ENCODE measurements at regions not wholly inside any gene's neighbourhood (a gene's known extent, or its start where the extent isn't known, plus 50 kb on each side); places are given as distances from the start of the nearest gene placed in this dataset.

GRCh38 chr4:138604556-138604955 is 362.4 kb upstream of the SLC7A11 start:
- no peak for ATAC-seq
- TF ChIP-seq PATZ1 (CRISPR knock-in tag; IDR thresholded peaks at IDR 0.05; ENCODE audit: borderline replicate concordance) (no peak), PPARA (CRISPR knock-in tag; IDR thresholded peaks at IDR 0.05; ENCODE audit: borderline replicate concordance) (no peak), RARB (CRISPR knock-in tag; IDR thresholded peaks at IDR 0.05) (no peak), SNAI2 (CRISPR knock-in tag; IDR thresholded peaks at IDR 0.05) (no peak), ZNF8 (CRISPR knock-in tag; IDR thresholded peaks at IDR 0.05) (no peak), GLIS3 (CRISPR knock-in tag; IDR thresholded peaks at IDR 0.05) (no peak), ZFP30 (CRISPR knock-in tag; IDR thresholded peaks at IDR 0.05) (no peak), TSHZ2 (CRISPR knock-in tag; IDR thresholded peaks at IDR 0.05) (no peak), ESRRG (CRISPR knock-in tag; IDR thresholded peaks at IDR 0.05) (no peak), TOX (CRISPR knock-in tag; IDR thresholded peaks at IDR 0.05; ENCODE audit: borderline replicate concordance) (no peak), POU6F1 (CRISPR knock-in tag; IDR thresholded peaks at IDR 0.05; ENCODE audit: borderline replicate concordance, low read depth) (no peak)

DNA sequence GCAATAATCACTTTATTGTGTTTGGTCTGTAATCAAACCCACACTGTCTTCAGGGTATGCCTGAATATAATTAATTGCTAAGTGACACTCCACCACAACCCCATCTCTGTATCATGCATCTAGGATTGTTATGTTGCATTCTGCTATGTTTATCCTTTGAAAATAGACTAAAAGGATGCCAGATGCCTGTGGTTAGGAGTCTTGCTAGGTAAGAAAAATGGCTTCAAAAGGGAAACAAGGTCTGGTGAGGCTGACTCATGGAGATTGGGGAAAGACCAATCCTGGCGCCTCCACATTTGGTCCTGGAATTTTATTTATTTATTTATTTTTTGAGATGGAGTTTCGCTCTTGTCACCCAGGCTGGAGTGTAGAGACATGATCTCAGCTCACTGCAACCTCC is 360.5 kb upstream of the SLC7A11 start:
- no peak for ATAC-seq

More for the DNA sequence above, 360.5 kb upstream of the SLC7A11 start:
- TF ChIP-seq POU6F1 (CRISPR knock-in tag; IDR thresholded peaks at IDR 0.05; ENCODE audit: borderline replicate concordance, low read depth) (no peak), TCF4 (CRISPR knock-in tag; IDR thresholded peaks at IDR 0.05; ENCODE audit: borderline replicate concordance) (no peak), ESRRG (CRISPR knock-in tag; IDR thresholded peaks at IDR 0.05) (no peak), PATZ1 (CRISPR knock-in tag; IDR thresholded peaks at IDR 0.05; ENCODE audit: borderline replicate concordance) (no peak), ZFP3 (CRISPR knock-in tag; IDR thresholded peaks at IDR 0.05) (no peak), ARNTL (CRISPR knock-in tag; IDR thresholded peaks at IDR 0.05; ENCODE audit: borderline replicate concordance, low read depth) (no peak), ZNF565 (CRISPR knock-in tag; conservative IDR thresholded peaks at IDR 0.05; ENCODE audit: low read depth) (no peak), TSHZ2 (CRISPR knock-in tag; IDR thresholded peaks at IDR 0.05) (no peak), BACH2 (CRISPR knock-in tag; IDR thresholded peaks at IDR 0.05; ENCODE audit: borderline replicate concordance) (no peak), ZNF8 (CRISPR knock-in tag; IDR thresholded peaks at IDR 0.05) (no peak), CSRNP3 (CRISPR knock-in tag; IDR thresholded peaks at IDR 0.05) (no peak), ISL1 (CRISPR knock-in tag; IDR thresholded peaks at IDR 0.05) (no peak), CSDC2 (CRISPR knock-in tag; IDR thresholded peaks at IDR 0.05) (no peak), TOX (CRISPR knock-in tag; IDR thresholded peaks at IDR 0.05; ENCODE audit: borderline replicate concordance) (no peak), GLIS3 (CRISPR knock-in tag; IDR thresholded peaks at IDR 0.05) (no peak), RARB (CRISPR knock-in tag; IDR thresholded peaks at IDR 0.05) (no peak), SNAI2 (CRISPR knock-in tag; IDR thresholded peaks at IDR 0.05) (no peak), PPARA (CRISPR knock-in tag; IDR thresholded peaks at IDR 0.05; ENCODE audit: borderline replicate concordance) (no peak)
- TF ChIP-seq, protein P1, sequence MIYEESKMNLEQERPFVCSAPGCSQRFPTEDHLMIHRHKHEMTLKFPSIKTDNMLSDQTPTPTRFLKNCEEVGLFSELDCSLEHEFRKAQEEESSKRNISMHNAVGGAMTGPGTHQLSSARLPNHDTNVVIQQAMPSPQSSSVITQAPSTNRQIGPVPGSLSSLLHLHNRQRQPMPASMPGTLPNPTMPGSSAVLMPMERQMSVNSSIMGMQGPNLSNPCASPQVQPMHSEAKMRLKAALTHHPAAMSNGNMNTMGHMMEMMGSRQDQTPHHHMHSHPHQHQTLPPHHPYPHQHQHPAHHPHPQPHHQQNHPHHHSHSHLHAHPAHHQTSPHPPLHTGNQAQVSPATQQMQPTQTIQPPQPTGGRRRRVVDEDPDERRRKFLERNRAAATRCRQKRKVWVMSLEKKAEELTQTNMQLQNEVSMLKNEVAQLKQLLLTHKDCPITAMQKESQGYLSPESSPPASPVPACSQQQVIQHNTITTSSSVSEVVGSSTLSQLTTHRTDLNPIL (CRISPR knock-in tag; IDR thresholded peaks at IDR 0.05; ENCODE audit: low read depth), result no peak

Data from SK-N-SH treated with all-trans-retinoic acid at 6 μM for 48 hours (cell line).